ENCODE measurements at regions not wholly inside any gene's neighbourhood (a gene's known extent, or its start where the extent isn't known, plus 50 kb on each side); places are given as distances from the start of the nearest gene placed in this dataset.
"Not testable (repeated sequence)": the region's sequence is repeated elsewhere in the genome, so short reads cannot be mapped to it uniquely, and the experiment has no call there.

DNA sequence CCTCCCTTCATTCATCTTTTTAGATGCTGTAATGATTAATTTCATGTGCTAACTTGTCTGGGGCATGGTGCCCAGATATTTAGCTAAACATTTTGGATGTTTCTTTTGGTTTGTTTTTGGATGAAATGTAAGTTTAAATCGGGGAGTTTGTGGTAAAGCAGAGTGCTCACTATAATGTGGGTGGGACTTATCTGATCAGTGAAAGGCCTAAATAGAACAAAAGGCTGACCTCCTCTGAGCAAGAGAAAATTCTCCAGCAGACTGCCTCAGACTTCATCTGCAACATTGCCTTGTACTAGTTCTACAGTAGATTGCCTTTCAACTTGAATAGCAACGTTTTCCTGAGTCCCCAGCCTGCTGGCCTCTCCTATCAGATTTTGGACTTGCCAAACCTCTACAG is 183.6 kb downstream of the S1PR1 start:
- DNase-seq (ENCODE audit: low read depth in 2 of 2): no peak

GRCh38 chr1:101428083-101428482 is 191.3 kb downstream of the S1PR1 start:
- DNase-seq (ENCODE audit: low read depth in 2 of 2): not testable (repeated sequence)

DNA sequence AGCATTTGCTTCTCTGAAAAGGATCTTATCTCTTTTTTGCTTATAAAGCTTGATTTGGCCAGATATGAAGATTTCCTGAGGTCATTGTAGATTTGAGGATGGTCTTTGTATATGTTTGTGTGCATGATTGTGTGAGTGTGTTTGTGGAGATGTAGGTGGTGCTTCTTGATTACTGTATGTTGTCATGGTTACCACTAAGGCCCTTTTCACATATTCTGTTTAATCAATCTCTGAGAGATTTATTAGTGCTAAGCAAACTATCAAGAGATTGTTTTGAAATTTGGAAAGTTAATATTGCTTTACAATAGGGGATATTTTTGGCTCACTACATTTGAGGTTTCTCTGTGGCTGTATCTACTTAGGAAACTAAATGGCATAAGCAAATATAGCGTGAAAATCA is 191.7 kb downstream of the S1PR1 start:
- no peak for DNase-seq (ENCODE audit: low read depth in 2 of 2)

DNA sequence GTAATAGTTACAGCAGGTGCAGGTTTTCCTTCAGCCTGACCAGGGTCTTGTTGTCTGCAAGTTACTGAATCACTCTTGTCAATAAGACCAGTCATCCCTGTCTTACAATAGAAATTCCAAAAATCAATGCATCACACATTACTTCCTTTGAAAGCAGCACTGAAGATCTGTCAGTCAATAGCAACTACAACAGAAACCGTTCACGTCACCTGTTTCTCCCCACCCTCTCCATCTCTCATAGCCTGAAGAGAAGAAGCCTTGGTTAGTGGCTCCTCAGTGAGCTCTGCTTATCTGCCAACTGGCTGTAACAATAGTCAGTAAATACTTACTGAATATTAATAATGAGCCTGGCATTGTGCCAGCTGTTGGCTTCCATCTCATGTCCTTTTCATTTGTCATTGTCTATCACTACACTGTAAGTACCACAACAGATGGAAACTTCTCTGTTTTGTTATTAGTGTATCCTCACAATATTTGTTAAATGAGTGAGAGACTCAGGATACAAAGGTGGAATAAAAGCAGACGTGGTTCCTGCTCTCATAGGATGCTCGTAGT is 195.2 kb downstream of the S1PR1 start:
- DNase-seq (ENCODE audit: low read depth in 2 of 2): no peak

DNA sequence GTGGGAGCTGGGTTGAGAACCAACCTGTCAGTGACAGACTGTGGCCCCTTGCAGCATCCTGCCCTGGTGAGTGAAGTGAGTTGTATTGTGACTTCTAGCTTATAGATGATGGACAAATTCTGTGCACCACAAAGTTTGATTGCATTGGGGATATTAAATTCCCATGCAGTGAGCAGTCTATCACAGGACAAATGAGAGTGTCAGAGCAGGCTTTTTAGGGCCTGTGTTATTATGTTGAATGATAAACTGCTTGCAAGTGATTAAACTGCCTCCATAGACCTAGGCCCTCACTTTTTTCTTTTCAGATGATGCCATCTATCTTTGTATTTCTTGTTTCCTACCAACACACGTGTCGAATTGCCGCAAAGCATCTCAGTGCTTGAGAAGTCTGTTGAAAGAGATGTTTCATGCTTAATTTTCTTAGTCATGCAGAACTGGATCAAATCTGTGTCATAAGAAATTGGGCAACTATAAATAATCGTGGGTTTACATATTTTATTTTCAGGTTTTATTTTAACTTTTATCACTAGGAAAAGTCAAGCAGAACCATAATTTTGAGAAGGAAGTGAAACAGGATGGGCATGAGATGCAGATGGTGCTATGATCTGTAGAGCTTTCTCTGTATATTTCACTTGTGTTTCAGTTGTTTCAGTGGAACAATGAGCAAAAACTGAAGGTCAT is 199.2 kb downstream of the S1PR1 start:
- DNase-seq (ENCODE audit: low read depth in 2 of 2): no peak

DNA sequence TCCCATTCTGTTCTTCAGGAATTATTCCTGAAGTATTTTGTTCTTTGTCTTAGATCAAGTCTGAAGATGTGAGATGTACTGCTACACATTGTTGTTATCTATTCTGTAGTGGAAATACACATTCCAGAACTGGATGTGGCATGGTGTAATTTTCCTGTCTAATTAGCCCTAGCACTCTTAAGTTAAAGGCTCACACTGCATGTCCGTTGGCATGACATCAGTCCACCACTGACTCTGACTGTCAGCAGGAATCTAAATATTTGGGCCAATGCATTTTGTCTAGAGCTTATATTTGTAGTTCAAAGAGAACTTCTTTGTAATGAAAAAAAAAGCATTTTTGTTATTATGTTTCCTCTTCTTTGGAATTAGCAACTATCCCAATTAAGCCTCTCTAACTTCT is 201.0 kb downstream of the S1PR1 start:
- DNase-seq (ENCODE audit: low read depth in 2 of 2): no peak

DNA sequence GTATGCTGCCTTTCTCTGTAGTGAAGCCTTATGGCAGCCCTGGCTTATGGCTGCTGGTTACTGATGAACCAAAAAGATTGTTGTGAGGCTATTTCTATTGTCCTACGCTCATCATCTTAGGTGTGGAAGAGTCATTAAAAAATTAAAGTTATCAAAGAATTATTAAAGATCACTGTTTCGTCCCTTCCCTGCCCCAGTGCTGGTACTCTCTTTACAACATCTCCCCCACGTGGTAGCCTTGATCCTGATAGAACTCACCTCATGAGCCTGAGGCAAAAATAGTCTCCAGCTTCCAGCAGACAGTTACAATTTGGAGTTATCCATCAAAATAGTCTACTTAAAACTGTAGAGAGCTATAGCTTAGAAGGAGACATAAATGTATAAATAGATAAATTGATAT is 201.5 kb downstream of the S1PR1 start:
- no peak for DNase-seq (ENCODE audit: low read depth in 2 of 2)

GRCh38 chr1:101440485-101440884 is 203.7 kb downstream of the S1PR1 start:
- no peak for DNase-seq (ENCODE audit: low read depth in 2 of 2)

DNA sequence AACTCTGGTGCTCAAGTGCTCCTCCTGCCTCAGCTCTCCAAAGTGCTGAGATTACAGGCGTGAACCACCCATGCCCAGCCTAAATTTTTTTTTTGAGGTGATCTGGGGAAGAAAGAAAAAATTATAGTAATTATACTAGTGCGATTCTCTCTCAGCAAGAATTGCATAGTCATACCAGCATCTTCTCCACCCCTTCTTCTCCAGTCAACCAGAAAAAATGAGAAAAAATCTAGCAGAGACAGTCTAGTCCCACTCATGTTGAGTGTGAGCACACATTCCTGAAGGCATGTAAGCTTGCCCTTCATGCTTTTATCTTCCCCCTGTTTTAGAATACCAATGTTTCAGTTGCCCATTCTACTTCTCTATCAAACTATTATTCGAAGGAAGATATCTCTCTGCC is 207.6 kb downstream of the S1PR1 start:
- no peak for DNase-seq (ENCODE audit: low read depth in 2 of 2)

DNA sequence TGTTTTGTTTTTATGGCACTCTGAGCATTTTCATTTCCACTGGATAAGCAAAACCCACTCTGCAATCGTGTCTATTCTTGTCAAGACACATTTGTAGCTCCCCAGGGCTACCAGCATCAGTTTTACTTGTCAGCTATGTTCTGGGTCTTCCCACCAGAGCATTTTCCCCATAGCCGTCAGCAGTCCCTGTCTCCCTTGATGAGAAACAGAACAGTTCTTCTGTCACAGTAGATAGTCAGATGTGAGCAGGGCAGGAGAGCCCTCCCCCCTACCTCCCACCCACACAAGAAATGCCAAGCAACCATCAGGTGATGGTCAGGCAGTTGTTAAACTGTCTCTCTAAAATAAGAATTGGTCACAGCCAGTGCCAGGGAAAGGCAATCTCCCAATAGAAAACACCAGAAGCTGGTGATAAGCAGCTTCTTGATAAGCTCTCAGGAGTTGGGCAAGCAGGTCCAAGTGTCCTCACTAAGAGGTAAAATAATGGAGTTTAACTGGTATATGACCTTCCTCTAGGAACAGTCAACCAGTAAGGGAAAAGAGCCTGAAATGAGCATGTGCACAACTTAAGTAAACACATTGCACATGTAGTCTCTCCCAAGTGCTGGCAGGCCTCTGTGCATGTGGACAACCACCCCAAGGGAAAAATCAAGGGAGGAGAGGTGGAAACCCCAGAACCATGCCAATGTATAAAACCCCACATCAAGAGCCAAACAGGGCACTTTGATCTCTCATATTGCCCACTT is 208.2 kb downstream of the S1PR1 start:
- no peak for DNase-seq (ENCODE audit: low read depth in 2 of 2)

GRCh38 chr1:101448018-101448417 is 211.2 kb downstream of the S1PR1 start:
- no peak for DNase-seq (ENCODE audit: low read depth in 2 of 2)

DNA sequence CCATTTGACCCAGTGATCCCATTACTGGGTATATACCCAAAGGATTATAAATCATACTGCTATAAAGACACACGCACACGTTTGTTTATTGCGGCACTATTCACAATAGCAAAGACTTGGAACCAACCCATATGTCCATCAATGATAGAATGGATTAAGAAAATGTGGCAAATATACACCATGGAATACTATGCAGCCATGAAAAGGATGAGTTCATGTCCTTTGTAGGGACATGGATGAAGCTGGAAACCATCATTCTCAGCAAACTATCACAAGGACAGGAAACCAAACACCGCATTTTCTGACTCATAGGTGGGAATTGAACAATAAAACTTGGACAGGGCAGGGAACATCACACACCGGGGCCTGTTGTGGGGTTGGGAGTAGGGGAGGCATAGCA is 213.9 kb downstream of the S1PR1 start:
- not testable (repeated sequence) for DNase-seq (ENCODE audit: low read depth in 2 of 2)

- DNase-seq (ENCODE audit: low read depth in 2 of 2): no peak
Observed at GRCh38 chr1:101451888-101452287, 215.1 kb downstream of the S1PR1 start.

DNA sequence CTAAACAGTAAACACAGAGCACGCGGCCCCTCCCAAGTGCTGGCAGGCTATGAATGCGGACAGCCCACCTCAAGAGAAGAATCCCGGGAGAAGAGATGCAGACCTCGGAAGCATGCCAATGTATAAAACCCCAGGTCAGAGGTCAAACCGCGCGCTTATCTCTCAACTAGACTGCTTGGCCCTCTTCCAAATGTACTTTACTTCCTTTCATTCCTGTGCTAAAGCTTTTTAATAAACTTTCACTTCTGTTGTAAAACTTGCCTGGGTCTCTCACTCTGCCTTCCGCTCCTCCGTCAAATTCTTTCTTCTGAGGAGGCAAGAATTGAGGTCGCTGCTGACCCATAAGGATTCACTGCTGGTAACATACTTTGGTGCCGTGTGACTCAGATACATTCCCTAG is 216.0 kb downstream of the S1PR1 start:
- no peak for DNase-seq (ENCODE audit: low read depth in 2 of 2)

DNA sequence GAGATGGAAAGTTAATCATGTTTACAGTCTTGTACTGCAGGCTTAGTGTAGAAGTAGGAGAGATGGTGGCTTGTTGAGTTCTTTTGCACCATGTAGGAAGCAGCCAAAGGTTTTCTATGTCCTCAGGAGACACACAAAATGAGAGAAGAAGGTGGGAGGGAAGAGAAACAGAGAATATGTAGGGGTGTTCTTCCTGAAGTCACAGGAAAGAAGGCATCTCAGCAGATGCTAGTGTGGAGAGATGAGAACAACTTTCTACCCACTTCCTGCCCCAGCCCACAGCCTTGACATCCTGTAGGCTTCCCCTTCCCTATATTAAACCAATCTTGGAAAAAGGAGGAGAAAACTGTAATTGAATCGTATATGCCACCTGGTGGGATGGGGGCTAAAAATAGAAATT is 217.0 kb downstream of the S1PR1 start:
- no peak for DNase-seq (ENCODE audit: low read depth in 2 of 2)

- no peak for DNase-seq (ENCODE audit: low read depth in 2 of 2)
Observed at GRCh38 chr1:101455166-101455565, 218.3 kb downstream of the S1PR1 start.

DNA sequence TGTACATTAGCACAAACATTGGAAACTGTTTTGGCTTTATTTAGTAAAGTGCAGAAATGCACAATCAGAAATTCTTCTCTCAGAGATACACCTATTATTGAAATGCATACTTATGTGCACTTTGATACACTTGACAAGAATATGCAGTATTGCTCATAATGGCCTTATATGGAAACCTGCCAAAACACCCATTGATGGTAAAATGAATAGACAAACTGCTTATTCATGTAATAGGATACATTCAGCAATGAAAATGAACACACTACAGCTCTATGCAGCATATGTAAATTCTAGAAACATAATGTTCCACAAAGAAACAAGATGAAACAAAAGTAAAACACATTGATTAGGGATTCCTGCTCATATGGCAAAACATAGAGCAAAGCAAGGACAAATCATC is 223.9 kb downstream of the S1PR1 start:
- DNase-seq (ENCODE audit: low read depth in 2 of 2): no peak

DNA sequence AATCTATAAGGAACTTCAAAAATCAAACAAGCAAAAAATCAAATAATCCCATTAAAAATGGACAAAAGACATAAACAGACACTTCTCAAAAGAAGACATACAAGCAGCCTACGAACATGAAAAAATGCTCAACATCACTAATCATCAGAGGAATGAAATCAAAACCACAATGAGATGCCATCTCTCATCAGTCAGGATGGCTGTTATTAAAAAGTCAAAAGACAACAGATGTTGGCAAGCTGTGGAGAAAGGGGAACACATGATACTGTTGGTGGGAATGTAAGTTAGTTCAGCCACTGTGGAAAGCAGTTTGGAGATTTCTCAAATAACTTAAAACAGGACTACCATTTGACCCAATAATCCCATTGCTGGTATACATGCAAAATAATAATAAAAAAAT is 226.4 kb downstream of the S1PR1 start:
- DNase-seq (ENCODE audit: low read depth in 2 of 2): no peak

GRCh38 chr1:101465941-101466340 is 229.1 kb downstream of the S1PR1 start:
- DNase-seq (ENCODE audit: low read depth in 2 of 2): no peak

DNA sequence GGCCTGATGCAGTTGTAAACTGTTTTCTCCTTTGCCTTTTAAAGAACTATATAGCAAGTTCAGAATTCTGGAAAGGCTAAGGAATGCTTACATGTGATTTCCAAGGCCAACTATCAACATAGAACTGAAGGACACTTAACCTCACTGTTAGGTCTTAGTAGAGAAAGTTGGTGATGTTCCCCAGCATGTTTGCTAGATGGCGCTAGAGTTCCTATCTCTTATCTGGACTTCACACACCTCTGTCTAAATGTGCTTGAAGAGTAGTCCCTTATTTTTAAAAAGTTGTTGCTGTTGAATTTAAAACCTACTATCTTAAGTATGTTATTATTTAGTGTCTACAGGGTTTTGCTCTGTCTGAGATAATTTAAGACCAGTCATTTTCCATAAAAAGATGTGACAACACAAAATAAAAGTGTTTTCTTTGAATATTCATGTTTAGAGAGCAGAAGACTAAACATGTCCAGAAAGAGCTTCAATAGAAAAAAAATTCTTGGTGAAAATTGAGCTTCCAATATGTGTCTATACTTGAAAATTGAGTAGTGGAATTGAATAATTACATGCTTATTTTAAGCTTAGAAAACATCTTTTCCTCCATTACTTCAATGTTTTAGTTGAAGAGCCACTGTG is 237.3 kb downstream of the S1PR1 start:
- no peak for DNase-seq (ENCODE audit: low read depth in 2 of 2)

DNA sequence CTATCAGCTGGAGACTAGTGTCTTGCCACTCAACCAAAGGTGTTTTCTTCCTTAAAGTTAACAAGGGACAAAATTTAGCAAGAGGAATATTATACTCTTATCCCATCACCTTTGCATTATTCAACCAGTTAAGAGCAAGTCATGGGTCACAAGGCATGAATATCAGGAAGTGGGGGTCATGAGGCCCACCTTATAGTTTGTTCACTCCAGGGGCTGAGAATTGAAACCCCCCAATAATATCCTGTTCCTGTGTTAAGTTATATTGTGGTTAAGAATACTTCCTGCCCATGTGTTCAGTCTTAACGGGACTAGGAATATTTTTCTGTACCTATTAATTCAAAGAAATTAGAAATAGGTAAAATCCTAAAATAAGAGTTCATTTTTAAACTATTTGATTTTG is 239.7 kb downstream of the S1PR1 start:
- no peak for DNase-seq (ENCODE audit: low read depth in 2 of 2)

- DNase-seq (ENCODE audit: low read depth in 2 of 2): no peak
Observed at GRCh38 chr1:101479945-101480344, 243.1 kb downstream of the S1PR1 start.

DNA sequence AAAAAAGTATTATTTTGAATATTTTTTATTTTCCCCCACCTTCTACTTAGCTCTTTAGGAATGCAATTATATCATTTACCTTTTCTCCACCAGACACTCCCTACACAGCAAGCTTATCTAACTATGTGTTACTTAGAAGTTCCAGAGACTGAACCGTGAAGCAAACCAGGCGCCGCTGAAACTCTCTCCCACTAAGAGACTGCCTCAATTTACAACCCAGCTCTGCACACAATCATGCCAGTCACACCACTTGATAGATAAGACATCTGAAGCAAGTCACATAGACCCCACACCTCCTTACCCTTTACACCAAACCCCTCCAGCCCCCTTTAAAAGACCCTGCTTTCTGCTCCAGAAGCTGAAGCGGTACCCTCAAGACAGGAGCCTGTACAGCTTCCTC is 245.5 kb downstream of the S1PR1 start:
- DNase-seq (ENCODE audit: low read depth in 2 of 2): no peak

All from stimulated activated CD8-positive, alpha-beta memory T cell treated with anti-CD3 and anti-CD28 coated beads, Interleukin-7, amount 100 ng/mL, for 1 hour (primary cell).